PFSK-1 (cell line): ENCODE measurements at regions not wholly inside any gene's neighbourhood (a gene's known extent, or its start where the extent isn't known, plus 50 kb on each side); places are given as distances from the start of the nearest gene placed in this dataset.

Source experiments
- POLR2AphosphoS5 ChIP-seq: IDR thresholded peaks from 2 replicates; pipeline ENCODE4 v1.6.1; 2012; ENCODE audit warnings: low read depth, mild to moderate bottlenecking, control low read depth, low read length, moderate library complexity
- REST ChIP-seq, 2 experiments: IDR thresholded peaks; 2 replicates each; pipeline versions ENCODE4 v1.6.1 to v1.8.0; 2011 to 2012; ENCODE audit warnings: low read depth in 2 of 2, low read length in 2 of 2, control low read depth in 1 of 2, inconsistent platforms in 1 of 2, mild to moderate bottlenecking in 1 of 2, moderate library complexity in 1 of 2; ENCODE audit not compliant: insufficient read depth in 1 of 2
- SIN3A ChIP-seq: IDR thresholded peaks from 2 replicates; pipeline ENCODE4 v1.6.1; 2012; ENCODE audit warnings: mild to moderate bottlenecking, low read length, moderate library complexity, borderline replicate concordance; ENCODE audit not compliant: insufficient read depth
- TAF1 ChIP-seq: IDR thresholded peaks from 2 replicates; pipeline ENCODE4 v1.6.1; 2012; ENCODE audit warnings: low read length, control low read depth, borderline replicate concordance; ENCODE audit not compliant: insufficient read depth

- TF ChIP-seq TAF1 (no peak), POLR2AphosphoS5 (no peak), REST (IDR thresholded peaks at IDR 0.05; ENCODE audit: insufficient read depth in 1 of 2, low read depth in 2 of 2, low read length in 2 of 2) (no peak), SIN3A (no peak)
These were observed 153.2 kb downstream of the C12orf75 start for GRCh38 chr12:105483691-105484090.
